NCI-H446 (cell line): ENCODE measurements at regions not wholly inside any gene's neighbourhood (a gene's known extent, or its start where the extent isn't known, plus 50 kb on each side); places are given as distances from the start of the nearest gene placed in this dataset.
"Not testable (repeated sequence)": the region's sequence is repeated elsewhere in the genome, so short reads cannot be mapped to it uniquely, and the experiment has no call there.

Source experiments
- DNase-seq, 2 experiments: peaks; one replicate each; lab custom pipeline; 2025; lab: John Stamatoyannopoulos, UW

DNA sequence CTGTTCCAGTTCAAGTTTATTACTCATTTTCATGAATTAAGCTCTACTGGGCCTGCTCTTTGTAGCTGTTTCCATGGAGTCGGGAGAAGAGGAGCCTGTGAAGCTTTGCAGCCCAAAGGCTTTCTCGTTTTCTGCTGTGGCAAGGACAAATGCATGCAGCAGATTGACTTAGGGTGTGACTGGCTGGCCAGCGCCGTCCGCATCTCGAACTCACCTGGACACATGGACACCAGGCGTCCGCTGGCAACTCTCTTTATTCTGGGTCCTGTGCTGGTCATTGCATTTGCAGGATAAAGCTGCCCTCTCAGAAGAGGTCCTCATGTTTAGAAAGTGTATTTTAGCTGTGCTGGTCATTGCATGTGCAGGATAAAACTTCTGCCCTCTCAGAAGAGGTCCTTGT is 350.4 kb downstream of the TMEM121 start:
- DNase-seq, result no peak

DNA sequence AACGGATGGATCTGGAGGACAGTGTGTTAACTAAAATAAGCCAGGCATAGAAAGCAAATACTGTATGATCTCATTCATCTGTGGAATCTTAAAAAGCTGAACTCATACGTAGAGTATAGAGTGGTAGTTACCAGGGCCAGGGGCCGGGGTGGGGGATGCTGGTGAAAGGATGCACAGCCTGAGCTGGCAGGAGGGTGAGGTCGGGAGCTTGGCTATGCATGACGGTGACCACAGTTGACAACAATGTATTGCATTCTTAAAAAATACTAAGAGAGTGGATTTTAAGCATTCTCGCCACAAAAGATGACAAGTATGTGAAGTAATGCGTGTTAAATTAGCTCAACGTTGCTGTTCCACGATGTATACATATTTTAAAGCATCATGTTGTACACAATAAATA is 351.3 kb downstream of the TMEM121 start:
- DNase-seq, result no peak

DNA sequence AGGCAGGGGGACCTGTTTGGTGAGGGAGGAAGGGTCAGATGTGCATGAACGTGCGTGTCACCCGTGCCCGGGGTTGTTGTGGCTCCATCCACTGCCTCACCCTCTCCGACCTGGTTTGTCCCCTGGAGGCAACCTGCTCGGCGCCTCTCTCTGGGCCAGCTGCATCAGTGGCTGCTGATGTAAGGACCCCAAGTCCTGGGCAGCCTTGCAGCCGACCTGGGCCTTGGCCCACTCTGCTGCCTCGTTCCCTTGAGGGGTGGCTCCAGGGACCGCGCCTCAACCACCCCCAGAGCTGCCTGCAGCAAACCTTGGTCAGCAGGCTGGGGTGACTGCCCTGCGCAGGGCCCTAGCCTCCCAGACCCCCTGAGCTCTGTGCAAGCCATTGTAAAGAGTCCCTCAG is 351.7 kb downstream of the TMEM121 start:
- no peak for DNase-seq

DNA sequence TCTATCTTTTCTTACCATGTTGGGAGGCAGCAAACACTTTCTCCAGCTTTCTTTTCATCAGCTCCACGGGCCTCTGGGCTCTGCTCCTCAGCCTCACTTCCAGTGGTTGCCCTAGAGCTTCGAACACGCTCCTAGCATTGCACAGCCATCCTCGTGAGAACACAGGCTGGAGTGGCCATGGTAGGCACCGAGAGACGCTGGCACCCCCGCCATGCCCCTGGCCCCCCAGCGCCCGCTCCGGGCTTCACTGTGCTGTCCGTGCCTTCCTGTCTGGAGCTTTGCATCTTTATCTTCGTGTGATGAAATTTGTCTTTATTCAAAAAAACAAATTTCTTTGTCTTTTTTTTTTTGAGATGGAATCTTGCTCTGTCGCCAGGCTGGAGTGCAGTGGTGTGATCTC is 352.2 kb downstream of the TMEM121 start:
- no peak for DNase-seq

DNA sequence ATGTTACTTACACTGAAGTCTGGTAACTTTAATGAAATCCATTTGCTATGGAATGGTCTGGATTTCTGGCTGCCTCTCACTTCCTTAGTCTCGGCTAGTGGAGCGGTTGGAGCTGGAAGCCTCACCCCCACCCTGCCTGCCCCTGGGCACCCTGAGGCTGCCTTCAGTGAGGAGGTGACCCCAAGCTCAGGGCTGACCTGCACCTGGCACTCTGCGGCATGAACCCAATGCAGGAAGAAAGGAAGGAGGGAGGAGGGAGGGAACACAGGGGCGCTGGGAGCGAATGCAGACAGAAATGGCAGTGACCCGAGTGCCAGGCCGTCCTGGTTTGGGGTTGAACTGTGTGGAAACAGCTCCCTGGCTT is 353.1 kb downstream of the TMEM121 start:
- DNase-seq, result no peak

DNA sequence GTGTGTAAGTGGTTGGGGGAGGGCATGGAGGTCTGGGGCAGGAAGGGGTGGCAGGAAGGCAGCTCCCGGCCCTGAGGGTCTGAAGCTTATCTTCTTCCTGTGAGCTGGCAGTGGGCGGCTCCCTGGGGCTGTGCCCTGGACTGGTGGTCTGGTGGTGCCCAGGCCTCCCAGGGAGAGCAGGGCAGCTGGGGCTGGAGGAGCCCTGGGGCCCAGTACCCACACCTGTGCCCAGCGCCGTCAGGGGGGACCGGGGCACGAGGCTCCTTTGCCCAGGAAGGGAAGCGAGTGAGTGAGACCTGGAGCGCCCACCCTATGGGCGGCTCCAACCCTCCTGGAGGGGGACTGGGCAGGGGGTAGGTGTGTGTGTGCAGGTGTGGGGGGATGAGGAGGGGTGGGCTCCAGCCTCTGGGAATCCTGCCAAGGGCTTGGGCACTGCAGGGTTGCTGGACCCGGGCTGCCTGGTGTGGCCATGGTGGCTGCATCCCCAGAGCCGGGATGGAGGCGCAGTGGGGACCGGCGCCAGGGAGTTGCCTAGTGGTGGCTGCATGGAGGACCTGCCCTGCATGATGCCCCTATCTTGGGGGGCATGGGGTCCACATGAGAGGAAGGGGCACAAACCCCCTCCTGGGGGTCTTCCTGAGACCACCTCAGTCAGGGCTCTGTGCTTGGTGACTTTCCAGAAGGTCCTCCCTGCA is 353.6 kb downstream of the TMEM121 start:
- no peak for DNase-seq

DNA sequence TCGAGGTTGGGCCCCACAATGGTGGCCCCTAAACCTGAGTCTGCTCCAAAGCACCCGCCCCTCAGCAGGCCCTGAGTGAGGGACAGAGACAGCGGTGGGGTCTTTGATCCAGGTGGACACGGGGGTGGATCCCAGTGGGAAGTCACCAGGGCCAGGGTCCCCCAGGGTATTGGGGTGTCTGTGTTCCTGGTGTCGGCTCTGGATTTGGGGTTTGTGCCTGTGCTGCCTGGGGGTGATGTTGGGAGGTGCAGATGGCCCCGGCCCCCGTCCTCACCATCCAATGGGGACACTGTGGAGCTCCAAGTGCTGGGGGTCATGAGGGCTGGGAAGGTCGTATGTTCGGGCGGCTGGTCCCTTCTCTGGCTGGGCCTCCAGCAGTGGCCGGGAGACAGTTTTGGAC is 354.2 kb downstream of the TMEM121 start:
- DNase-seq, result no peak

DNA sequence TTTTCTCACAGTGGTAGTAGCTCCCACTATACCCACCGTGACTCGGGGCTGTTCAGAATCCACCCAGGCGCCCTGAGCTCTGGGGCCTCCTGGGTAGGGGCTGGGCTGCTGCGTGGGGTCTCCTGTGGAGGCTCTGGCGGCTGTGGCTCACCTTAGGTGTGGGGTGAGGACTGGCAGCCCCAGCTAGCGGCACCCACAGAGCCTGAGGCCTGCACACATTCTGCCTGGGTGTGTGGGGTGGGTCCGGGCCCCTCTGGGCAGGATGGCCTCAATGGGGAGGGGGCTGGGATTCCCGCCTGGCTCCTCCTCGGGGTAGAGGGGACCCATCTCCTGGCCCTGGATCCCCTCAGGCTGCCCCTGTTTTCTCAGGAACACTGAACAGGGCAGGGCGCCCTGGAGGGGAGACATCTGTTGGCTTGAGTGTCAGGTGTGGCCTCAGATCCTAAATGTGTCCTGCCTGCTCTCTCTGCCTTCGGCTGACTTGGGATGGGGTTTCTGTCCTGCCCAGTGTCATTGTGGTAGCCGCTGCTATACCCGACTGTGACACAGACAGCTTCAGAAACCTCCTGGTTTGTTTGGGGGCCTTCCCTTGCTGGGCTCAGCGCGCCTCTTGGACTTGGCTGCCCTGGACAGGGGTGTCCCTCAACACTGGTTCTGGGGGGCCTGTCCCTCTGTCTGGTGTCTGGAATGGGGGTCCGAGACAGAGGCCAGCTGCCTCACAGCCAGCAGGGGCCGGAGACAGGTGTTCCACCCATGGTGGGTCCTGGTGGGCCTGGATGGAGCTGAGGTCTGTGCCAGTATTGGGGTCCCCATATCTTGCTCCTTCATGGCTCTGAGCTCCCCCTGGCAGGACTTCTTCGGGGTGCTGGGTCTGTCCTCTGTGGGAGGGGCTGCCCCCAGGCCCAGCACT is 354.9 kb downstream of the TMEM121 start:
- DNase-seq, result no peak

DNA sequence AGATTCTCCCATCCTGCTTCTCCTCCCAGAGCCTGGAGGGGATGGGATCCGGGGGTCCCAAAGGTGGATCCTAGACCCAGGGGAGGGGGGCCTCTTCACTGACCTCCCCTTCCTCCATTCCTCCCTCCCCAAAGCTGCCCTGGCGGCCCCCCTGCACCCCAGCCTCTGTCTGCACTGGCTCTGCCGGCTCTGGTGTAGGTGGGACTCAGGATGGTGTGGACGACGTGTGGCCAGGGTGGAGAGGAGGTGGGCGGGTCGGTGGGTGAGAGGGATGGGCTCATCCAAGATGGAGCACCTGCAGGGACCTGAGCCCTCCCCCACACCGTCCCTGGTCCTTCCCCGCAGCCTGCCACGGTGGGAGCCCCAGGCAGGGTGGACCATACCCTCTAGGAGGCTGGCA is 355.6 kb downstream of the TMEM121 start:
- DNase-seq, result not testable (repeated sequence)

DNA sequence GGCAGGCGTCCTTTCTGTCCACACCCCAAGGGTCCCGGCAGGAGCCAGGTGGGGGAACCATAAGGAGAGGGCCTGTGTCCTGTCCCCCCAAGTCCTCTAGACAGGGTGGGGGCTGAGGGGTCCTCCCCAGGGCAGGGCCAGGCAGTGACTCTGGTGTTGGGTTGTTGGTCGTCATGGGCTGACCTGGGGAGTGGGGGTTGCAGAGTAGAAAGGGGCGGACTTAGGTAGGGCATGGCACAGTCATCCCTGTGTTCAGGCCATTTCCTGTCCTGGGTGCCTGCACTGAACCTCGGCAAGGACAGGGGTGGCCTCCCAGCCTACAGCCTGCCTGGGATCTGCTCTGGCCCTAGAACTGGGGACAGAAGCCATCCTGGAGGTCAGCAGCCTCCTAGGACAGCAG is 356.2 kb downstream of the TMEM121 start:
- no peak for DNase-seq

DNA sequence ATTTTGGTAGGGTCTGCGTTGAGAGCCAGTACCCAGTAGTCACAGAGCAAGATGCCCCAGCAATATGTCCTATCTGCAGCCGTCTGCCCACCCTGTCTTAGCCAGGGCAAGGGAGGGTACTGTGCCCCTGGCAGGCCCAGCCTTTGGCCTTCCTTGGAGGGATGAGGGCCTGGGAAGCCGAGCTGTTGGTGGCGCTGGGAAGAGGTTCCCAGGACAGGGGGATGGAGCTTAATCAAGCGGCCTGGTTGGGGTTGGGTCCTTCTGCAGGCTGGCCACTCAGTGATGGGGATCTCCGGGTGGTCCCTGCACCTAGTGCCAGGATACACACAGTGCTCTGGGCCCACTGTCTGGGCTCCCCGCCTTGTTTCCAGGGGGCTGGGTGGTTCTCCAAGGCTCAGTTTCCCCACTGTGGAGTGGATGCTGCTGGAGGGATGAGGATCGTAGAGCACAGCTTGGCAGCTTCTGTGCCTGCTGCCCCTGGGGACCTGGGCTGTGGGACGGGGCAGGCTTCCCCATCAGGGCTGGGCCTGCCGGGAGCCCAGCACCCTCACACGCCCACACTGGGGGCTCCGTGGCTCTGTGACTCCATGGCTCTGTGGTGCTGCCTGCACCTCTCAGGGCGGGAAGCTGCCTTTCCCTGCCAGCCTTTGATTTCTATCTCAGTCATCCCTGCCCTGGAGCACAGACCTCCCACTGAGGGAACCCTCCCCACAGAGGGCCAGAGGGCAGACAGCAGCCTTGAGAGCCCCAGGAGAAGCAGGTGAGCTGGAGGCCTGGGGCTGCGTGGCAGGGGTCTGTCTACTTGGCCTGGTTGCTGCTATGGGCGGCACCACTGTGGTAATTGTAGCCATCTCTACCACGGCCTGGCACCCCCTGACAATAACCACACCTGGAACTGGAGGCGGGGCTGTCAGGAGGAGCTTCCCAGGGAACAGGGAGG is 357.0 kb downstream of the TMEM121 start:
- no peak for DNase-seq

DNA sequence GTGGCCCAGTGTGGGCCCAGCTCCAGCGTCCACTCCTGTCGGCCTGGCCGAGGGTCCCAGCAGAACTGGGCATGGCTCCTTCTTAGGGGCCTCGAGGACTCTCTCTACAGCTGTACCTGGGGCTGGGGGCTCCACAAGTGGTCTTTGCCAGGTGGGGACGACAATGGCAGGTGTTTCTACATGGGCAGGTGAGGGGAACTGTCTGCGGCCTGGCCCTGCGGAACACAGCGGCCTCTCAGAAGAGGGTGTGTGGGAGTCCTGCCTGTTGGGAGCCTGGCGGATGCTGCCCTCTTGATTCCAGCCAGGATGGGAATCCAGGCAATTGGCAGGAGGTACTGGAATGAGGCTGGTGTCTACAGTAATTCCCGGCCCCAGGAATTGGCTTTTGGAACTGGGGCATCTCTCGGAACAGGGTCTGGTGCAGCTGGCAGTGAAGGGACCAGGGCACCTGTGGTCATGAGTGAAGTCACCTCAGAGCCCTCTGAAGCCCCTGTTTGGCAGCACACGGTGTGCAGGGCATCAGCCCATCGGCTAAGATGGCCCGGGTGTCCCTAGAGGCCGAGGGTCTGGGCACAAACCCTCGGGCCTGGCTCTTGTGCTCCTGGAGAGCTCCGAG is 357.9 kb downstream of the TMEM121 start:
- not testable (repeated sequence) for DNase-seq

DNA sequence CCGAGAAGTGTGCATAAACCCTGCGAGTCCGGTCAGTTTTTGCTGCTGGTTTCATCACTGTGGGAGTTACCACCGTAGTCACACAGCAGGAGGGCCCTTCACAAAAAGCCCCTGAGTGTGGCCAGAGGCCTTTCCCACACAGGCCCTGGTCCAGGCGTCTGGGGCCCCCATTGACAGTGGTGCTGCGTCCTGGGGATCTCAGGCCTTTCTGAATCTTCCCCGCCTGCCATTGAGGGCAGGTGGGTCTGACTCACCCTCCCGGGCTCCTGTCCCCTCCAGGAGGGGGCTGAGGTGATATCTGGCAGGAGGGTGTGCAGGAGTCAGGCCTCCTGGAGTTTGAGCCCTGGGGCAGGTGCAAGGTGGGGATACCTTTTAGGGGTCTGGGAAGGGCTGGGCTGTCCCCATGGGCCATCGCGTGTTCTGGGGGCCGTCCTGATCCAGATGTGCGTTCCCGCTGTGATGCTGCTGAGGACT is 358.5 kb downstream of the TMEM121 start:
- no peak for DNase-seq

DNA sequence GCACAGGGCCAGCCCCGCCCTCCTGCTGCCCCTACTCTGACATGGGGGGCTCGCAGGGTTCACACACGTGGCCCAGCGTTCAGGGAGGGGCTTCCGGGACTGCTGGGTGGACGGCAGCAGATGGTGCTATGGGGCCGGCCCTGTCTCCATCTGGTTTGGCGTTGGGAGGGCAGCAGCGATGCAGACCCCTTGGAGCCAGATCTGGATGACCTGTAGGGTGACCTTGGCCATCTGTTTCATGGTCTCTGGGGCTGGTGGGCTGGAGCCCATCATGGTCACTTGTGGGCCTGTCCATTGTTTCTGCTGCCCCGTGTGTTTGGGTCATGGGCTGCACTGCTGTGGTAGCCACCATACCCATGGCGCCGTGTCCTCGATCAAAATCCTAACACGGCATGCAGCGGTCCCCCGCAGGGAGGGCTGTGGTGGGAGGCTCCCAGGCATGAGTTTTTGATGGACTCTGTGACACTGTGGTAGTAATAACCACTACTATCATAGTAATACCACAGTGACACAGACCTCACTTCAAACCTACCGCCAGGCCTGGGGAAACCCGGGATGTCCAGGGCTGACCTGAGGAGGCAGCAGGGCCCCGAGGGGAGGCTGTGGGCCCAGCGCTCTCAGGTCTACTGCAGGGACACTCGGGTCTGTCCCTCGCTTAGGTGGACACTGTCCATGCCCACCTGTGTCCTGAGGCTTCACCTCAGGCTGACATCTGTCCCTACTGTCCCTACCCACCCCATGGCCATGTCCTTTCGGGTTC is 359.4 kb downstream of the TMEM121 start:
- DNase-seq, result no peak

DNA sequence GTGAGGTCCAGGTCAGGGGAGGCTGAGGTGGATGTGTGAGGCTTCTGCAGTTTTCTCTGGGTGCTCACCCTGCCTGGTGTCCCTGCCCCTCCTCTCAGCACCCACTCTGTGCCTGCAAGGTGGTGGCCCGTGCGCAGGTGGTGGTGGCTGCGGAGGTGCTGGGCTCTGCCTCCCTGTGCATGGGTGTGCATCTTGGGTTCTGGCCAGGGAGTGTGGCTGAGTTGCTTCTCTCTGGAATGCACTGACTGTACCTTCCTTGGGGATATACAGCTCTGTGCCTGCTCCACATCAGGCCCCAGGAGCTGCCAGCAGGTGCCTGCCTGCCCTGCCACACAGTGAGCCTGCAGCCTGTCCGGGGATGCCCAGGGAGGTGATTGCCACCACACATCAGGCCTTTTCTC is 360.4 kb downstream of the TMEM121 start:
- not testable (repeated sequence) for DNase-seq

DNA sequence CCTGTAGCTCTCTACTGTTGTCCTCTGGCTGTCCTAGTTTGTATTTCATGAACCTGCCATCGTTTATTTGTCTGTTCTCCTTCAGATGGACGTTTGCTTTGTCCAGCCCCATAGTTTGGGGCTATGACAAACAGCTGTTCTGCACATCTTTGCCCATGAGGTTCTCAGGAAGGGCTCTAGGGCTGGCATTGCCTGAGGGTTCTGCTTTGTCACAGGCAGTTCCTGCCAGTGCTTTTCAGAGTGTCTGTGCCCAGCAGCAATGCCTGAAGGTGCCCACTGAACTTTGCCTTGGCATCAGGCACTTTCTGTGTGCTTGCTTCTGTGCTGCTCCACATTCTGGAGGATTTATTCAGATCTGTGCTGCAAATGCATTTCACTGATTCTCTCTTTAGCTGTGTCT is 361.3 kb downstream of the TMEM121 start:
- DNase-seq, result no peak

DNA sequence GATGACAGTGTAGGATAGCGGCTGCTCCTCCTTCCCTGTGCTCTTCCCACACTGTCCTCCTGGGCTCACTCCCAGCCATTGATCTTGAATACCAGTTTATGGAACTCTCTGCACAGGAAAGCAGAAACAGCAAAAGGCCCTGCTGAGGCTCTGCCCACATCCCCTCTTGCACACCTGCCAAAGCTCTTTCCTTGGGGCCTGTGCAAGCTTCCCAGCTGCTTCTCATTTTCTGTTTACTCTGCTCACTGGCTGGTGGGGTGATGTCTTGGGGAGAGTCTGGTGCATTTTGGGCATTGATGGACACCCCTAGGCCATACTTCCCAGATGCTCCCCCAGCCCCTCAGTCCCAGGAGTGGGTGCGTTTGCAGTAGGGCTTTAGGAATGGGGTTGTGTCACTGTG is 361.8 kb downstream of the TMEM121 start:
- DNase-seq, result no peak

DNA sequence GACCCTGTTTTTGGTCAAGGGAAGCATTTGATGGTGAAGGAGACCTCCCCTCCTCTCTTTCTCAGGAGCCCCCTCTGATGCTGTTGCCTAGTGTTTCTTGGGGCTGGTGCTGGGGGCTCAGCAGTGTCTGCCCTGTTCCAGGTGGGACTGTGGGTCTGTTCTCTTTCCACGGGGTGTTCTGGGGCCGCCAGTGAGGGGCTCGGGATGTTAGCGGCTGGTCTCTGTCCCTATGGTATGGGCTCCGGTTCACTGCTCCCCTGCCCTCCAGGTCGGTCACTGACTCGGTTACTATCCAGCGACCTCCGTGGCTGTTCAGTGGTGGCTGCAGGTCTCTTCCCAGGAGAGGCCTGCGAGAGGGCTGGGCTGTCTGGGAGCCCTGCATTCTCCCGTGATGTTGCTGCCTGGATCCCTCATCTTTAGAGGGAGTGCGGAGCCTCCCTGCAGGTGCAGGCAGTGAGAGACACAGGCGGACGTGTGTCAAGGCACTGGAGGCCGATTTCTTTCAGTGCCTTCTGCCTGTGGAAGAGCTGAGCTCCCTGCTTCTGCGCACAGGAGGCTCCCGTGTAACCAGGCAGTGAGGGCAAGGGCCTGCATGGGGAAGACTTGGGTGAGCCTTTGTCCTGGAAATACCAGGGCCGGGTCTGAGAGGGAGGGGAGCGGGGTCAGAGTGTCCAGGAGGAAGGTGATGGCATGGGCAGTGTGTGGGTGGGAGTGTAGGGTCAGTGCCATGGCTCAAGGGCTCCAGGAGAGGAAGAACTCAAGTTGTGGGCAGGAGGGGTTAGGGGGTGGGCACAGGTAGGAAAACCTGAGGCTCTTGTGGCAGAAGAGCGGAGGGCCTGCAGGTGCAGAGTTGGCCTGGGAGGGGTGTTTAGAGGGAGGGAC is 362.6 kb downstream of the TMEM121 start:
- no peak for DNase-seq

DNA sequence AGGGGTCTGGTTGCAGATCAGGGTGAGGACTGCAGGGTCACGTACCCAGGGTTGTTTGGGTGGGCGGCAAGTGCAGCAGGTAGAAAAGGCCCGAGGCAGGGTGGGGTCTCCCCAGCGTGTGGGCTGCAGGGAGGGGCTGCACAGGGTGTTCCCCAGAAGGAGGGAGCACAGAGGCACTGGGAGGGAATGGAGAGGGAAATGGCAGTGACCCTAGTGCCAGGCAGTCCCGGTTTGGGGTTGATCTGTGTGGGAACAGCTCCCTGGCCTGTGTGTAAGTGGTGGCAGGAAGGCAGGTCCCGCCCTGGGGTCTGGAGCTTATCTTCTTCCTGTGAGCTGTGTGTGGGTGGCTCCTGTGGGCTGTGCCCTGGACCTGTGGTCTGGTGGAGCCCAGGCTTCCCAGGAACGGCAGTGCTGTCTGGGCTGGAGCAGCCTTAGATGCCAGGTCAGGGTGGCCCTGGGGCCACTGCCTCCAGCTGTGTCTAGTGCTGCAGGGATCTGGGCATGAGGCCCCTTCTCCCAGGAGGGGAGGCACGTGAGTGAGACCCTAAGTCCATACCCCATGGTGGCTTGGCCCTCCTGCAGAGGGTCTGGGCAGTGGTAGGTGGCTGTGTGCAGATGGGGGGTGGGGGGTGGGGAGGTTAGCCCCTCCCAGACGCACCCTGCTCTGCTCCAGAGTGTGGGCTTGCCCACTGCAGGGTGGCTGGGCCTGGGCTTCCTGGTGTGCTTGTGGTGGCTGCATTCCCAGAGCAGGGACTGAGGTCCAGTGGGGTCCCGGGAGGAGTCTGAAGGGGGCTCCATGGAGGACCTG is 363.5 kb downstream of the TMEM121 start:
- no peak for DNase-seq
